ENCODE measurements at regions not wholly inside any gene's neighbourhood (a gene's known extent, or its start where the extent isn't known, plus 50 kb on each side); places are given as distances from the start of the nearest gene placed in this dataset.

- TF ChIP-seq, protein P1, sequence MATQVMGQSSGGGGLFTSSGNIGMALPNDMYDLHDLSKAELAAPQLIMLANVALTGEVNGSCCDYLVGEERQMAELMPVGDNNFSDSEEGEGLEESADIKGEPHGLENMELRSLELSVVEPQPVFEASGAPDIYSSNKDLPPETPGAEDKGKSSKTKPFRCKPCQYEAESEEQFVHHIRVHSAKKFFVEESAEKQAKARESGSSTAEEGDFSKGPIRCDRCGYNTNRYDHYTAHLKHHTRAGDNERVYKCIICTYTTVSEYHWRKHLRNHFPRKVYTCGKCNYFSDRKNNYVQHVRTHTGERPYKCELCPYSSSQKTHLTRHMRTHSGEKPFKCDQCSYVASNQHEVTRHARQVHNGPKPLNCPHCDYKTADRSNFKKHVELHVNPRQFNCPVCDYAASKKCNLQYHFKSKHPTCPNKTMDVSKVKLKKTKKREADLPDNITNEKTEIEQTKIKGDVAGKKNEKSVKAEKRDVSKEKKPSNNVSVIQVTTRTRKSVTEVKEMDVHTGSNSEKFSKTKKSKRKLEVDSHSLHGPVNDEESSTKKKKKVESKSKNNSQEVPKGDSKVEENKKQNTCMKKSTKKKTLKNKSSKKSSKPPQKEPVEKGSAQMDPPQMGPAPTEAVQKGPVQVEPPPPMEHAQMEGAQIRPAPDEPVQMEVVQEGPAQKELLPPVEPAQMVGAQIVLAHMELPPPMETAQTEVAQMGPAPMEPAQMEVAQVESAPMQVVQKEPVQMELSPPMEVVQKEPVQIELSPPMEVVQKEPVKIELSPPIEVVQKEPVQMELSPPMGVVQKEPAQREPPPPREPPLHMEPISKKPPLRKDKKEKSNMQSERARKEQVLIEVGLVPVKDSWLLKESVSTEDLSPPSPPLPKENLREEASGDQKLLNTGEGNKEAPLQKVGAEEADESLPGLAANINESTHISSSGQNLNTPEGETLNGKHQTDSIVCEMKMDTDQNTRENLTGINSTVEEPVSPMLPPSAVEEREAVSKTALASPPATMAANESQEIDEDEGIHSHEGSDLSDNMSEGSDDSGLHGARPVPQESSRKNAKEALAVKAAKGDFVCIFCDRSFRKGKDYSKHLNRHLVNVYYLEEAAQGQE (tag by site-specific recombination; IDR thresholded peaks at IDR 0.05) = no peak
These were observed 452.2 kb downstream of the BCL11B start (continued) for GRCh38 chr14:98819867-98820206.

DNA sequence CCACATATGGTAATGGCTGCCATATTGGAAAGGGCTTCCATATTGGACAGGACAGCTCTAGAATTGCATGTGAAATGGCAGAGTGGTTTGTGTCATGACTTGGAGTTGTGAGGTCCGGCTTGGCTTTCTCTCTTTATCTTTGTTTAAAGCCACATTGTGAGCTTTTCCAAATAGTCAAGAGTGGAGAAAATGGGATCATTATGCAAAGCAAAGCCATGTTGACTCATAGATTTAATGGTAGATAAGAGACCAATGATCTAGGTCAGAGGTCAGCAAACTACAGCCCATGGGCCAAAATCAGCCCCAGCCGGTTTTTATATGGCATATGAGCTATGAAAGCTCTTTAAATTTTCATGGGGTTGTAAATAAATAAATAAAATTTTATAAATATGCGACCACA, 449.1 kb downstream of the BCL11B start:
- H3K4me1 ChIP-seq (ENCODE audit: control insufficient read depth, insufficient read depth, low read length) = no peaks in the 10 kb centered on the region
- no peaks in the 10 kb centered on the region for H3K9me3 ChIP-seq (ENCODE audit: control insufficient read depth, insufficient read depth, low read depth, low read length)
- TF ChIP-seq ZNF211 (tag by site-specific recombination; IDR thresholded peaks at IDR 0.05; ENCODE audit: low read depth) (no peak), GLIS1 (tag by site-specific recombination; IDR thresholded peaks at IDR 0.05) (no peak), ZNF596 (tag by site-specific recombination; IDR thresholded peaks at IDR 0.05) (no peak), ZNF169 (tag by site-specific recombination; IDR thresholded peaks at IDR 0.05) (no peak), ZSCAN23 (tag by site-specific recombination; IDR thresholded peaks at IDR 0.05) (no peak), ZNF37A (tag by site-specific recombination; IDR thresholded peaks at IDR 0.05) (no peak), ZFP41 (tag by site-specific recombination; IDR thresholded peaks at IDR 0.05; ENCODE audit: borderline replicate concordance) (no peak), REPIN1 (tag by site-specific recombination; IDR thresholded peaks at IDR 0.05; ENCODE audit: low read depth) (no peak), ZNF544 (tag by site-specific recombination; IDR thresholded peaks at IDR 0.05) (no peak), ZNF335 (tag by site-specific recombination; conservative IDR thresholded peaks at IDR 0.05) (no peak), ZNF629 (tag by site-specific recombination; IDR thresholded peaks at IDR 0.05) (no peak), INSM2 (tag by site-specific recombination; IDR thresholded peaks at IDR 0.05) (no peak), ZSCAN30 (tag by site-specific recombination; IDR thresholded peaks at IDR 0.05) (no peak), ZNF148 (tag by site-specific recombination; IDR thresholded peaks at IDR 0.05; ENCODE audit: borderline replicate concordance) (no peak)
- TF ChIP-seq, protein P1 (tag by site-specific recombination; IDR thresholded peaks at IDR 0.05) = no peak
- TF ChIP-seq, protein P2, sequence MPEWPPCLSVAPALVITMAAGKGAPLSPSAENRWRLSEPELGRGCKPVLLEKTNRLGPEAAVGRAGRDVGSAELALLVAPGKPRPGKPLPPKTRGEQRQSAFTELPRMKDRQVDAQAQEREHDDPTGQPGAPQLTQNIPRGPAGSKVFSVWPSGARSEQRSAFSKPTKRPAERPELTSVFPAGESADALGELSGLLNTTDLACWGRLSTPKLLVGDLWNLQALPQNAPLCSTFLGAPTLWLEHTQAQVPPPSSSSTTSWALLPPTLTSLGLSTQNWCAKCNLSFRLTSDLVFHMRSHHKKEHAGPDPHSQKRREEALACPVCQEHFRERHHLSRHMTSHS (tag by site-specific recombination; IDR thresholded peaks at IDR 0.05) = no peak
- ChIA-PET CTCF (interaction anchor here (0.6 kb wide), 1 partner anchor 223 kb away, joined by 5 read pairs; no protein-coding TSS in a partner anchor), POLR2A (no interaction called here)
- H3K4me3 ChIP-seq (ENCODE audit: low read depth, low read length) = no peak overlapping the region
- no peak overlapping the region for H3K27ac ChIP-seq (ENCODE audit: extremely low read depth, low read depth, low read length)
- no peaks in the 10 kb centered on the region for H3K36me3 ChIP-seq (ENCODE audit: control insufficient read depth in 2 of 2, insufficient read depth in 1 of 2, low read length in 2 of 2)
